ENCODE measurements at regions not wholly inside any gene's neighbourhood (a gene's known extent, or its start where the extent isn't known, plus 50 kb on each side); places are given as distances from the start of the nearest gene placed in this dataset.

GRCh38 chr18:56060967-56061541, 473.1 kb upstream of the TCF4 start:
- no peak for ATAC-seq (ENCODE audit: low FRiP score in 2 of 2)
- H3K9me3 ChIP-seq: no peaks in the 10 kb centered on the region
- TF ChIP-seq CTCF (IDR thresholded peaks at IDR 0.05) (no peak), POLR2A (IDR thresholded peaks at IDR 0.05) (no peak), EP300 (IDR thresholded peaks at IDR 0.05) (no peak), POLR2AphosphoS5 (IDR thresholded peaks at IDR 0.05) (no peak)

GRCh38 chr18:56052202-56052601, 464.2 kb upstream of the TCF4 start:
- 83 to 96% methylated on average over 1 of the region's 1 CpG for WGBS, 2 donors
- no peak for TF ChIP-seq POLR2AphosphoS5 (IDR thresholded peaks at IDR 0.05)
- TF ChIP-seq EP300 (IDR thresholded peaks at IDR 0.05): no peak
- TF ChIP-seq POLR2A (IDR thresholded peaks at IDR 0.05): no peak
- no peak for TF ChIP-seq CTCF (IDR thresholded peaks at IDR 0.05)

More at GRCh38 chr18:56060967-56061541, 473.1 kb upstream of the TCF4 start:
- H3K4me3 ChIP-seq: no peak overlapping the region
- no peak for DNase-seq
- H3K27me3 ChIP-seq: no peaks in the 10 kb centered on the region
- WGBS, 2 donors: 65 to 73% methylated on average over 2 of the region's 2 CpGs
- no peaks in the 10 kb centered on the region for H3K36me3 ChIP-seq
- H3K27ac ChIP-seq: no peak overlapping the region
- no peaks in the 10 kb centered on the region for H3K4me1 ChIP-seq

GRCh38 chr18:56044239-56044638, 456.2 kb upstream of the TCF4 start:
- ATAC-seq (ENCODE audit: low FRiP score in 2 of 2): no peak
- TF ChIP-seq CTCF (IDR thresholded peaks at IDR 0.05) (no peak), POLR2A (IDR thresholded peaks at IDR 0.05) (no peak)
- no peaks in the 10 kb centered on the region for H3K4me1 ChIP-seq
- H3K36me3 ChIP-seq: no peaks in the 10 kb centered on the region
- peaks cover 0 to 8% (median 3%) of the 10 kb centered on the region in 4 donors for H3K9me3 ChIP-seq
- WGBS, 2 donors: 61 to 85% methylated on average over 1 of the region's 1 CpG
- H3K4me3 ChIP-seq: no peak overlapping the region
- no peak for DNase-seq
- H3K27ac ChIP-seq: no peak overlapping the region
- H3K27me3 ChIP-seq: no peaks in the 10 kb centered on the region

More at GRCh38 chr18:56052202-56052601, 464.2 kb upstream of the TCF4 start:
- H3K4me3 ChIP-seq: no peak overlapping the region
- H3K27ac ChIP-seq: no peak overlapping the region
- ATAC-seq (ENCODE audit: low FRiP score in 2 of 2) (no peak), DNase-seq (no peak)
- no peaks in the 10 kb centered on the region for H3K27me3 ChIP-seq
- peaks cover 0 to 8% (median 3%) of the 10 kb centered on the region in 4 donors for H3K9me3 ChIP-seq
- no peaks in the 10 kb centered on the region for H3K4me1 ChIP-seq
- H3K36me3 ChIP-seq: no peaks in the 10 kb centered on the region

GRCh38 chr18:56043641-56044061, 455.7 kb upstream of the TCF4 start:
- Histone ChIP-seq H3K4me3 (no peak overlapping the region), H3K4me1 (no peaks in the 10 kb centered on the region), H3K27me3 (no peaks in the 10 kb centered on the region), H3K27ac (no peak overlapping the region), H3K9me3 (peaks cover 0 to 8% (median 3%) of the 10 kb centered on the region in 4 donors), H3K36me3 (no peaks in the 10 kb centered on the region)
- no peak for TF ChIP-seq CTCF (IDR thresholded peaks at IDR 0.05)
- TF ChIP-seq EP300 (IDR thresholded peaks at IDR 0.05): no peak
- no peak for TF ChIP-seq POLR2A (IDR thresholded peaks at IDR 0.05)
- TF ChIP-seq POLR2AphosphoS5 (IDR thresholded peaks at IDR 0.05): no peak
- 60 to 74% methylated on average over 4 of the region's 4 CpGs for WGBS, 2 donors
- ATAC-seq (ENCODE audit: low FRiP score in 2 of 2): no peak
- DNase-seq: no peak

- Histone ChIP-seq H3K4me3 (no peak overlapping the region), H3K9me3 (peaks cover 0 to 3% (median 0%) of the 10 kb centered on the region in 4 donors), H3K27me3 (no peaks in the 10 kb centered on the region), H3K27ac (no peak overlapping the region), H3K36me3 (no peaks in the 10 kb centered on the region), H3K4me1 (no peaks in the 10 kb centered on the region)
- TF ChIP-seq CTCF (IDR thresholded peaks at IDR 0.05): no peak
- TF ChIP-seq POLR2AphosphoS5 (IDR thresholded peaks at IDR 0.05): no peak
- no peak for TF ChIP-seq EP300 (IDR thresholded peaks at IDR 0.05)
- no peak for TF ChIP-seq POLR2A (IDR thresholded peaks at IDR 0.05)
- ATAC-seq (ENCODE audit: low FRiP score in 2 of 2) (no peak), DNase-seq (no peak)
- WGBS, 2 donors: 88 to 89% methylated on average over 2 of the region's 2 CpGs
These were observed 455.0 kb upstream of the TCF4 start for GRCh38 chr18:56042915-56043536.
